NK-92 treated with Interleukin-12 subunit alpha and Interleukin-12 subunit beta, amount 100 ng/mL, for 24 hours (cell line): ENCODE measurements at regions not wholly inside any gene's neighbourhood (a gene's known extent, or its start where the extent isn't known, plus 50 kb on each side); places are given as distances from the start of the nearest gene placed in this dataset.
"Not testable (repeated sequence)": the region's sequence is repeated elsewhere in the genome, so short reads cannot be mapped to it uniquely, and the experiment has no call there.

Experiments used
- DNase-seq: peaks from one replicate; lab custom pipeline; 2025; lab: John Stamatoyannopoulos, UW

DNA sequence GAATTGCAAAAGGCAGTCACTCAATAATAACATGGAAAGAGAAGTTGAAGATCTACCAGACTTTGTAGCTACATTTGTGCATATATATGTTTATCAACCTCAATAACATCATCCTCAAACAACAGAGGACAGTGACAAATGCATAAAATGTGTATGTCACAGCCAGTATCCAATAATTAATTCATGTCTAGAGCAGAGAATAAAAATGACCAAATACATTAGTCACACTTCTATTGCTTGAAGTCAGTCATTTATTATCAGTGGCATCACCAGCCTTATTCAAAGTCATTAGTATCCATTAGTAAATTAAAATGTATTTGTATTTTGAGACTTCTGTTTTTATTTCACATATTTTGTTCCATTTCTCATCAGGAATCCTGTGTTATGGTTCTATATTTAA, 852.8 kb downstream of the XPNPEP1 start:
- no peak for DNase-seq

DNA sequence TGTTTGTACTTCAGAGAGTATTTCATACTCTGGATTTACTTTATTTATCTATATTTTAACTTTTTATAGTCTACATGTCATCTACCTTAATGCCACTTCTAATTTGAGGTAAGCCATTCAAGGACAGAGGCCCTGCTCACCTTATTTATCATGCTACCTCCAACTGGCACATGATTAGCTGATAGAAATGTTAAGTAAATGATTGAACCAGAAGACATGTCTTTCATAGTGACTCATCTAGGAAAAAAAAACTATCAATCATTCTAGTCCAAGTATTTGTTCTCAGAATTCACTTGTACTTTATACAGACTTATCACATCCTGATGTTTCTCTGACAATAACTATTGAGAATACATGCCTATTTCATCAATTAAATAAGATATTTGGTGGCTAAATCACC, 856.3 kb downstream of the XPNPEP1 start:
- no peak for DNase-seq

DNA sequence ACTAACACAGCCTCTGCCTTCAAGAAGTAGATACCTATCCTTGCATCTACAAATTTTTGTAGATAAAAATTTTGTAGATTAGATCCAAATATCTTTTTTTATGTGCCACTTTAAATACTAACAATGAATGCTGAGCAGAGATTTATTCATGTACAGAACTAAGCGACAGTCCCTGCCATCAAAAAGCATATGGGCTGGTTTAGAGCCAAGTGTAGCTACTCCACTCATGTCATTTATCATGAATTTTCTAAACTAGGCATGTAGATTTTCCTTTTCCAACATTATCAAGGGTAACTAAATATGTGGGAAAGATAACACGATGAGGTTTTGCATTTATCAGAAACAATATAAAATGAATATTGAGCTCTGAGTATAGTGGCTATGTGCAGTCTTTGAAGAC, 857.5 kb downstream of the XPNPEP1 start:
- no peak for DNase-seq

DNA sequence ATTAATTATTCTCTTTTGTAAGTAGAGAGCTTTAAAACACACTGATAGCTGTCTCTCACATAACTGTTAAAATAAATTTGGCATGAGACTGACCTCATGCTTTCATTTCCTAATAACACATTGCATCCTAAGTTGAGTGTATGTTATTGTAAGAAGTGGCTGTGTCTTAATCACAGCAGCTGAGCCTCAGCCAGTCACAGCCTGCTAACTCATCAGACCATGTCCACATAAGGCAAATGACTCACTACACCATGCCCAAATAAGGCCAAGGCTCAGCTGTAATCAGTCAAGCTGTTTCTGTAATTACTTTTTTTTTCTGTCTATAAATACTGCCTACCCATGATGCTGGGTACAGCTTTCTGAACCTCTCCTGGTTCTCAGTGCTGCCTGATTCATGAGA, 860.9 kb downstream of the XPNPEP1 start:
- no peak for DNase-seq

DNA sequence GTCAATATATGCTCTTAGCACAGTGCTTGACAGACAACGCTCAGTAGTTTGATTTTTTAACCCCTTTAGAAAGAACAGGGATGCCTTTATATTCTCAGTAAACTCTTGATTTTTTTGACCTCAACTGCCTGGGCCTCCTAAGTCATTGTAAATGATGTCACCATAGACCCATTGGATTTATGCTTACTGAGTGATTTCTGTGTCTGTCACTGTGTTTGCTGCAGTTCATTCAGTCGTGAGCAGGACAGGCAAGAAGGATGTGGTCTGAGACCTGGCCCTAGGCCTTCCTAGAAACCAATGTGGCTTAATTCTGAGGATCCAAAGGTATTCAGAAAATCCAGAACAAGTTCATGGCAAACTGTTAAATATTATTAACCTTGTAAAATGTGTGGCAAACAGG, 868.1 kb downstream of the XPNPEP1 start:
- no peak for DNase-seq

DNA sequence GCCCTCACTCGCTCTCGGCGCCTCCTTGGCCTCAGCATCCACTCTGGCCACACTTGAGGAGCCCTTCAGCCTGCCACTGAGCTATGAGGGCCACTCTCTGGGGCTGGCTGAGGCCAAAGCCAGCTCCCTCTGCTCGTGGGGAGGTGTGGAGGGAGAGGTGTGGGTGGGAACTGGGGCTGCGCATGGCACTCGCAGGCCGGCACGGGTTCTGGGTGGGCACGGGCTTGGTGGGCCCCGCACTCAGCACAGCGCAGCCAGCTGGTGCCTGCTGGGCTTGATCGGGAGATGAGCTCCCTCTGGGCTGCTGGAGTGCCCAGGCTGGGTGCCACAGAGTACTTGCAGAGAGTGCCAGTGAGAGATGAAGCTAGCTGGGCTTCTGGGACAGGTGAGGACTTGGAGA, 875.5 kb downstream of the XPNPEP1 start:
- no peak for DNase-seq

DNA sequence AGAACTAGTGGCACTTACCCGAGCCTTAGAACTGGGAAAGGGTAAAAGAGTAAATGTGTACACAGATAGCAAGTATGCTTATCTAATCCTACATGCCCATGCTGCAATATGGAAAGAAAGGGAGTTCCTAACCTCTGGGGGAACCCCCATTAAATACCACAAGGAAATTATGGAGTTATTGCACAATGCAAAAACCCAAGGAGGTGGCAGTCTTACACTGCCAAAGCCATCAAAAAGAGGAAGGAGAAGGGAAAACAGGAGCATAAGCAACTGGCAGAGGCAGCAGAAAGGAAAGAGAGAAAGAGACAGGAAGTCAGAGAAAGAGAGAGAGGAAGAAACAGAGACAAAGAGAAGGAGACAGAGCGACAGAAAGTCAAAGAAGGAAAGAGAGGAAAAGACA, 876.9 kb downstream of the XPNPEP1 start:
- DNase-seq = not testable (repeated sequence)

DNA sequence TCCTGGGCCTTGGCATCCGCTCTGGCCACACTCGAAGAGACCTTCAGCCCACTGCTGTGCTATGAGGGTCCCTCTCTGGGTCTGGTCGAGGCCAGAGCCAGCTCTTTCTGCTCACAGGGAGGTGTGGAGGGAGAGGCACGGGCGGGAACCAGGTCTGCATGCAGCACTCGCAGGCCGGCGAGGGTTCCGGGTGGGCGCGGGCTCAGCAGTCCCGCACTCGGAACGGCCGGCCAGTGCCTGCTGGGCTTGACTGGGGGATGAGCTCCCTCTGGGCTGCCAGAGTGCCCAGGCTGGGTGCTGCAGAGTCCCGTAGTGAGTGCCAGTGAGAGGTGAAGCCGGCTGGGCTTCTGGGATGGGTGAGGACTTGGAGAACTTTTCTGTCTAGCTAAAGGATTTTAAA, 882.7 kb downstream of the XPNPEP1 start:
- no peak for DNase-seq

DNA sequence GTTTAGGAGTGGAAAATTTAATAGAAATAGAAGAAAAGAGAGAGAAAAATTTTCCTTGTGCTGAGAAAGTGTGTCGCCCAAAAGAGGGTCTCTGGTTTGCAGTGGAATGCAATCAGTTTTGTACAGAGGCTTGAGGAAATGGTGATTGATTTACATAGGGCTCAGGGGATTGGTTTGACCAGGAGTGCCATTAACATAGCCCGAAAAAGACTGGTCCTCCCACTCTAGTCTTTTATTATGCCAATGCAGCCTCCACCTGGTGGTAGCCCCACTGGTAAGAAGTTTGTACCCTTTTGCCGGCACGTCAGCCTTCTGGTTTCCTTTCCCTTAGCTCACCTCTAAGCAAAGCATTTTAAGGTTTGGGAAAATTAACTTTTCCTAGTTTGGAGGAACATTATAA, 885.3 kb downstream of the XPNPEP1 start:
- DNase-seq = no peak

DNA sequence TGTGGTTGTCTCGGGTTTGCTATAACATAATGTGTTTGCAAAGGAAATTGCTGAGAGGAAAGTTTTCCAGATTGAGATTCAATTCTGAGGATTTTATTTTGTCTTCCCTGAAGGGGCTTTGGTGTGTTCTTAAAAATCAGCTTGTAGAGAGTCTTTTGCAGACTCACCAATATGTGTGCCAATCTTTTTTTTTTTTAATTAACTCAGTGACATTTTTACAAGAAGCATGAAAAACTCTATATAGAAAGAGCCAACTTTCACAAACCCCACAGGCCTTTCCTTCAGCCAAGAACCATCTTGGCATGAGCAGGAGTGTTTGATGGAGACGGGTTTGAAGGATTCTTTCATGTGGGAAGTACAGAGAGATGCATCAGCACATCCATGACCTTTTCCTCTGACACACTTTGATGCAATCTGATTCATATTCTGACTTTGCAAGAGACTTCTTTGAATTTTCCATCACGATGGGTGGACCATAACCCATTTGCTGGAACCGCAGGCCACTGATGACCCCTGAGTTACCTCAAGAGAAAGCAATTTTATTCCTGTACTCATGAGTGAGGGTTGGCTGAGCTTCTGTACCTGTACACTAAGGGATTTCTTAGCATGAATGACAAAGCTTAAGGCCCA, 892.6 kb downstream of the XPNPEP1 start:
- DNase-seq = no peak

DNA sequence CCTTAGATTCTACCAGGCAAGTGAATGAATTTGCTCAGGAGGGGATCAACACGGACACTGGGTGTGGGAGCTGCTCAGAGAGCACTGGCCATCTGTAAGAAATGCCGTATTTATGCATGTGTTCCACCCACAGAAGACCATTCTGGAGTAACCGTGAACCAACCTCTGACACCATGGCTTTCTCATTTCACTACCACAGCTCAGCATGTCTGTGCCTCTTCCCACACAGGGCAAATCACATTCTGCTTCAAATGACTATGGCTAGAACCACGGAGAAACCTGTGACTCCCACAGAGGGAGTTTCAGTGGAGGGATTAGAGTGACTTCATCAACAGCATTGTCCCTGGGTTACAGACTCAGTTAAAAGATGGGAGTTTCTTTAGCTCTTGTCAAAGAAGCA, 893.4 kb downstream of the XPNPEP1 start:
- DNase-seq = no peak

DNA sequence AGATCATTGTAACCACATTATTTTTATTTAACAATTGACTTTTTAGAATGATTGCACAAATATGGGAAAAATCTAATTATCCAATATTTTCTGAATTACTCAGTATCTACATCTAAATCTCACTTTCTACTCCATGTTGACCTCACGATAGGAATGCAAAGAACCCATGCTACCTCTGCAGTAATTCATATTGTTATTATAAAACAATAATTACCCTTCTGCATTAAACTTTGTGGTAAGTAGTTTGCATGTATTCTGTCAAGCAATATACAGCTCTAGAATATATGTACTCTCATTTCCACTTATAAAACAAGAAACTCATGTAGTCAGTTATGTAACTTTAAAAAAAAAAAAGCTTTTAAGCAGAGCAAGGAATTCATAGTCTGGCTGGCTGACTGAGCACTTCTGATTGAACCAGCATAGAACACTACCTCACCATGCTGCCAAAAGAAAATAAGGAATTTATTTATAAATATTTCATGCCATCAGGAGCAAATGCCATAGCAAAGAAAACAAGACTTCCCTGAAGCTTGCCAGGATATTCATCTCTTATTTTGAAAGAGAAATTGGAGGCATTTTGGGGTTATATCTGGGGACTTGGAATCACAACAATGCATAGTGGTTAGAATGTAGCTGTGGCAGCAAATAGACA, 895.7 kb downstream of the XPNPEP1 start:
- DNase-seq = no peak

DNA sequence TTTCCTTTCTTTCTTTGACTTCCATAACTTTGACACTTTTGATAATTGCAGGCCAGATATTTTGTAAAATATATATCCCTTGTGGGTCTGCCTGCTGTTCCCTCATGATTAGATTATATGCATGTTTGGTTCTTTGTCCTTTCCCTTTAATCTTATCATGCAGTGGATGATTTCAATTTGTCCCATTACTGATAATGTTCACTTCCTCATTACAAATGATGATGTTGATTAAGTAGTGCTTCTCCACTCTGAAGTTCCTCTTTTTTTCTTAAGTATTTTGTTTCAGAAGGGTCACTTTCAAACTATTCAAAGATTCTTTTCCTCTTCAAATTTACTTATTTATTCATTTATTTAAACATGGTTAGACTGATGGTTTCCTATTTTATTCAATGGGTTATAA, 898.1 kb downstream of the XPNPEP1 start:
- no peak for DNase-seq

DNA sequence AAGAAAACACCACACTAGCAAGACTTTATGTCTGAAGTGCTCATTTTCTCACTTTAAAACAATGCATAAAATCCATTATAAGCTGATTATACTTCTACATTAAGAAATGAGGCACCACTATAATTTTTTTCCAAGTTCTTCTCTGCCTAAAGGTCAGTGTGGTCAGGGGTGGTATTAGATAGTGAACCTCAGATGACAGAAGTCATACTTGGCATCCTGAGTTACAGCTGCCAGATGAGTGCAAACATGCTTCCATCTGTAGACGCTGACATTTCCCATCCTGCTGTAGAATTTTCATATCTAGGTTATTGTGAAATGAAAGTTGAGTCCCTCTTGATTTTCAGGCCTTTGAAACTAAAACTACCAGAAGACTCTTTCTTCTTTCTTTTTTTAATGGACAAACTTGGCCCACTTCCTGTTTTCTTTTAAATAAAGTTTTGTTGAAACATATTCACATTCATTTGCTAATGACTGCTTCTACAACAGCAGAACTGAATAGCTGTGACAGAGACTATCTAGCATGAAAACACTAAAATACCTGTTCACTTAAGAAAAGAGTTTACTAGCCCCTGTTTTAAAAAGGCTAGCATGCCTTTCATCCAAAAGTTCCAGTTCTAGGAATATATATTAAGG, 900.8 kb downstream of the XPNPEP1 start:
- no peak for DNase-seq

DNA sequence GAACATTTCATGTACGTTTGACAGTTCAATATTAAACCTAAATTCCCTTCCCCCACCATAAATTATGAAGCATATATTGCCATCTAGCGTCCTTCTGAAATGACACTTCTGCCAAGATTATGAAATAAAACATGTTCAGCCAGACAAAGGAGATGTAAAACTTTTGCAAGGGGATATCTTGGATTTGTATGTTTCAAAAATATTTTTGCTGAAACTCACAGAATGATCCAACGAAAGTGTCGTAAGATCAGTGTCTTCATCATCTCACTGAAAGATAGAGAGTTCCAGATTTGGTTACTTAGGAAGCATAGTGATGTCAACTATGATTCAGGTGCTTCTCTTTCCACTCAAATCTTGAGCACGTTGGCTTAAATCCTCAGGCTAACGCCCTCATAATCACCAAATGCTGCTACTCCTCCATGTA, 904.3 kb downstream of the XPNPEP1 start:
- no peak for DNase-seq

DNA sequence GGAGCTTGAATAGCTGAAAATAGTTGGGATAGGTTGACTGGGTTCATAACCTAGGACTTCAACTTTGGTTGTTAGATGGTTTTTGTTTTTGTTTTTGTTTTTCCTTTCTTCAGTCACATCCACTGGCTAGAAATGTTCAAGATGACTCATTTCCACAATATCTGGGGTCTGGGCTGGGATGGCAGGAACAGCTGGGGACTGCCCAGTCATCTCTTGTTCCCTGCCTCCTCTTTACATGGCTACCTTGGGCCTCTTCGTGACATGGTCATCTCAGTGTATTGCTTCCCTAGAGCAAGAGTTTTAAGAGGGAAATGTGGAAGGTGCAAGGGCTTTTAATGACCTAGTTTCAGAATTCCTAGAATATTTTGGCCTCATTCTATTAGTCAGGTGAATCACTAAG, 915.8 kb downstream of the XPNPEP1 start:
- DNase-seq = no peak

DNA sequence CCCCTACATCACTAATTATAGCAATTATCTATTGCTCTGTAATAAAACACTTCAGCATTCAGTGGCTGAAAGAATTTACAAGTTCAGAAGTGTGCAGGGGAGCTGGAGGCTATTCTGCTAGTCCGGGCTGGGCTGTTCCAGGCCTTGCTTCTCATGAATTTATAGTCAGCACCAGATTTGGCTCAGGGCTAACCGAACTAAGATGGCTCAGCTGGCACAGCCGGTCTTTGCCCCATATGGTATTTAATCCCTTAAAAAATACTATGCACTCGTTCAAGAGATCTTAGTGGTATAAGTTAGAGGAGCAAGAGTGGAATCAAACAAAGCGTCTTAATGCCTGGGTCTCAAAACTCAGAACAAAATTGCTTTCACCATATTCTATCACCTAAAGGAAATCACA, 932.9 kb downstream of the XPNPEP1 start:
- no peak for DNase-seq

DNA sequence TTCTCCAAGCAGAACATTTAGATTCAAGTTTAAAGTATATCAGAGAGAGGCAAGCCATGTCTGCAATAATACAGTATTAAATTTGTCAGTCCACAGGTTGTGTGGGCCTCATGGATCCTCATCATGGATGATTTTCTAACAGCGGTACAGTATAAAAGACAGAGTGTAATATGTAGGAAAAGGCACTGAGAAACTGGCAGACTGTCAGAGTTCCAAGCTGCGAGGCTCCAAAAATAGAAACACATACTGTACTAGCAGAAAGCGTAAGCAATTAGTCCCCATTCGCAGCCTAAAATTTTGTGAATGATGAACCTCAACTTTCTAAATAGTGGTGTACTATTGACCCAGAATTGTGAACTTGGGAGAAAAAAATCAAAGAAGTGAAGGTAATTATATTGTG, 933.3 kb downstream of the XPNPEP1 start:
- DNase-seq = no peak

DNA sequence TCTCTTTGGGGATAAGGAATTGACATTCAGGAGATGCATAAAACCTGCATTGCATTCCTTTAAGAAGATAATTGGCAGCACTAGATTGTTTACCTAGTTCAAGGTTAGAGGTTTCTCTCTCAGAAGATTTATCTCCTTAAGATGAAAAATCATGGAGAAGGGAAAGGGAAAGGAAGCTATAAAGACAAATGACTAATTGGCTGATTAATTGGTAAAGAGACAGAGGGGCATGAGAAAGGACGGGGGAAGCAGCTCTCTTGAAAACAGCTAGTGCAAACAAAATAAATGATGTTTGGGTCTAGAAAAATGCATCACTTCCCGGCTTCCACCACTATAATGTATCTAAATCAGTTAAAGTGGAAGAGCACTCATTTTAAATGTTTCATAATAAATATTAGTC, 941.2 kb downstream of the XPNPEP1 start:
- no peak for DNase-seq

DNA sequence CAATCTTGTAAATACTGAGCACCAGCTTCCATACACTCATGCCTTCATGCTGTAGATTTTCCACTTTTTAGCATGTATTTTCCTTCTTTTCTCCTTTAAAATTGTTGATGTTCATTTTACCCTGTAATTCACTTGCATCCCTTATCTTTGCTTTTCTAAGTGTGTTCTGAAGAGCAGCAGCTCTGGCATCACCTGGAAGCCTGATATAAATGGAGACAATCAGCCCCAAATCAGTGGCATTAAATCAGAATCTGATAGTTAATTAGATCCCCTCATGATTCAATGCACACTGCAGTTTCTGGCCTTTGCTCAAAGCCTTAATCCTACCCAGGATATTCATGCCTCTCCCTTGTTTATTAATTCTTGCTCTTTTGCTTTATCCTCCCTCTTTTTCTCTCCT, 942.4 kb downstream of the XPNPEP1 start:
- DNase-seq = no peak

DNA sequence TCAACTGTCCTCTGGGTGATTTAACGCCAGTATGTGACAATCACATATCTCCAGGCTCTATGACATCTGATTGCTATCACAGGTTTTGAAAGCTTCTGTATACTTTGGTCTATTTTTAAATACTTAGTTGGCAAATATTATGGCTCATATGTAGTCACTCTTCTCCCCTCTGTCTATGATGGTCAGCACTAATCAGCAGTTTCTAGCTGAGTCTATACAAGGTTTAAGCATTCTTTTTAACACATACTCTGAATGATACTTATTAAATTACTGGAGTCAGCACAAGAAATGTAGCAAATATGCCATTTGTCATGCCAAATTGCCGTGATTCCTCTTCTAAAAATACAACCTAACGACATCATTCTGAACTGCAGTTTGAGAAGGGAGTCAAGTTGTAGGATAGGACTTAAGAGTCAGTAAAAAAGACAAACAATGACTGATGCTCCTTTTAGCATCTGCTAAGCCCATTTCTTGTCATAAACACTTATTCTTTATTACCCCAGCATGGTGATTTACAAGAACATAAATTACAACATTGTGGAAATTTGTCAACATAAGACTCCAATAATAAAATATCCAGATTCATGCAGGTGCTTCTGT, 947.8 kb downstream of the XPNPEP1 start:
- DNase-seq = no peak

DNA sequence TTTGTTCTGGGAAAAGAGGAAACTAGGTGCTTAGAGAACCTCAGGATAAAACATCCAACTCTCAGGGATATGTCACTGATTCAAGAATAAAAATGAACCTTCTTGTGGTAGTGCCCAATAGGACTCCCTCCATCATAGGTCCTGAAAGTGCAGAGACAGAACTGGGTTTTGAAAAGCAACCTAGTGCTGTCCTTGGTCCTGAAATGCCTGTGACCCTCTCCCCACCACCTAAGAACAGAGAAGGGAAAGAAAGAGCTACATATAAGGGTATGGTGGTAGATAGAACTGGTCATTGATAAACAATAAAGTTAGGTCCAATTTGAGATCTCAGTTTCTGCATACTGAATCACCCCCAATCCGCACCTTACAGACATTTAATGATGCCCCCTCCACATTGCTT, 953.3 kb downstream of the XPNPEP1 start:
- no peak for DNase-seq

DNA sequence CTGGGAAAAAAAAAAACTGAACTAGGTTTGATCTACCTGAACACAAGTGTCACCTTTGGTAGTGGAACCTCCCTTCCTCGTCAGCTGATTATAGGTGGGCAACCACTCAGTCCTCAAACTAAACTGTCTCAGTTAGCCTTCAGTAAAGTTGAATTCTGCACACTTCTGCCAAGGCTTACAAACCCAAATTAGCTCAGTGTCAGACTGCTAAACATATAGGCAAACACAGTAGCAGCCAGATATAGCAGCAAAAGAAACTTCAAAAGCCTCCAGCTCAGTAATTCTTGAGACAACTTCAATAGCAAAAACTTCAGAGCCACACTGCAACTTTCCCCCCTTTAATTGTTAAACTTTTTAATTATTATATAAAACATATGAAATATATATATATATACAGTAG, 956.9 kb downstream of the XPNPEP1 start:
- DNase-seq = no peak
